DOHH2 (cell line): ENCODE measurements at regions not wholly inside any gene's neighbourhood (a gene's known extent, or its start where the extent isn't known, plus 50 kb on each side); places are given as distances from the start of the nearest gene placed in this dataset.

Experiments
- CTCF ChIP-seq: fragments of 200-600 bp; sonication (generic); IDR thresholded peaks from one replicate; pipeline ENCODE4 v1.5.1; 2014; ENCODE audit warnings: antibody characterized with exemption, mild to moderate bottlenecking, low read depth, low read length; ENCODE audit not compliant: poor library complexity, severe bottlenecking
- EZH2phosphoT487 ChIP-seq: fragments of 200-600 bp; sonication (generic); IDR thresholded peaks from 2 replicates; pipeline ENCODE4 v1.6.1; 2017; ENCODE audit warnings: borderline replicate concordance, mild to moderate bottlenecking, antibody characterized with exemption, low read length, moderate library complexity, mixed read lengths

GRCh38 chr20:19074356-19074755 is 138.1 kb upstream of the SLC24A3 start:
- TF ChIP-seq CTCF (no peak), EZH2phosphoT487 (no peak)
